ENCODE measurements at regions not wholly inside any gene's neighbourhood (a gene's known extent, or its start where the extent isn't known, plus 50 kb on each side); places are given as distances from the start of the nearest gene placed in this dataset.
"Not testable (repeated sequence)": the region's sequence is repeated elsewhere in the genome, so short reads cannot be mapped to it uniquely, and the experiment has no call there.

DNA sequence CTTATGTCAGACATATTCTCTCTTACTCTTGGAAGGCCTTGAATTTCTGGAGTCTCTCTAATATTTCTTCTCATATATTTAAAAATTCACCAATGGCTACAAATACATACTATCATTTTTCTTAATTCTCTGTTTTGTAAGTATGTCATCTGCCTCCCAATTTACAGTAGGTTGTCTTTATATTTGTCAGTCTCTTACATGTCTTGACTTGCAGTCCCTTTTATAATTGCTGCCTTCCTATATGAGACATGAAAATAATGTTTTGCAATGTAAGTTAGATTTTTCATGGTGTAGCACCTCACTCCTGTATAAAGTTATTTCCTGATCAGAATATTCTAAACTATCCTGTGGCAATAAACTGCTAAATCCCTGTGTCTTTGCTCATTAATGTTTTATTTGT, 223.1 kb upstream of the C1QTNF3 start:
- DNase-seq (ENCODE audit: low read depth in 2 of 2) = not testable (repeated sequence)

DNA sequence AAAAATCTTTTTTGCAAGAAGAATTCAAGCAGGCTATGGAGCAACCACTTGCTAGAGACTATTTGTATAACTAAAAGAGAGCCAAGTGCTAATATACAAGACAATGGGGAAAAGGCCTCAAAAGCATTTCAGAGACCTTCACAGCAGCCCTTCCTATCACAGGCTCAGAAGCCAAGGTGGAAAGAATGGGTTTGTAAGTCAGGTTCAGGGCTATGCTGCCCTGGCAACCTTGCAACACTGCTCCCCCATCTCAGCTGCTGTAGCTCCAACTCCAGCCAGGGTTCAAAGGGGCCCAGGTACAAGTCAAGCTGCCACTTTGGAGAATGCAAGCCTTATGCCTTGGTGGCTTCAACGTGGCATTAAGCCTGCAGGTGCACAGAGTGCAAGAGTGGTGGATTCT, 253.7 kb upstream of the C1QTNF3 start:
- not testable (repeated sequence) for DNase-seq (ENCODE audit: low read depth in 2 of 2)

DNA sequence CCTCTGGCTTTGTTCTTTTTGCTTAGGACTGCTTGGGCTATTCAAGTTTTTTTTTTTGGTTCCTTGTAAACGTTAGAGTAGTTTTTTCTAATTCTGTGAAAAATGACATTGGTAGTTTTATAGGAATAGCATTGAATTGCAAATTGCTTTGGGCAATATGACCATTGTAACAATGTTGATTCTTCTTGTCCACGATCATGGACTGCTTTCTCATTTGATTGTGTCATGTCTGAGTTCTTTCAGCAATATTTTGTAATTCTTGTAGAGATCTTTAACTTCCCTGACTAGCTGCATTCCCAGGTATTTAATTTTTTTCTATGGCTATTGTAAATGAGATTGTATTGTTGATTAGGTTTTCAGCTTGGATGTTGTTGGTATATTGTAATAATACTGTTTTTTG, 286.2 kb upstream of the C1QTNF3 start:
- not testable (repeated sequence) for DNase-seq (ENCODE audit: low read depth in 2 of 2)

DNA sequence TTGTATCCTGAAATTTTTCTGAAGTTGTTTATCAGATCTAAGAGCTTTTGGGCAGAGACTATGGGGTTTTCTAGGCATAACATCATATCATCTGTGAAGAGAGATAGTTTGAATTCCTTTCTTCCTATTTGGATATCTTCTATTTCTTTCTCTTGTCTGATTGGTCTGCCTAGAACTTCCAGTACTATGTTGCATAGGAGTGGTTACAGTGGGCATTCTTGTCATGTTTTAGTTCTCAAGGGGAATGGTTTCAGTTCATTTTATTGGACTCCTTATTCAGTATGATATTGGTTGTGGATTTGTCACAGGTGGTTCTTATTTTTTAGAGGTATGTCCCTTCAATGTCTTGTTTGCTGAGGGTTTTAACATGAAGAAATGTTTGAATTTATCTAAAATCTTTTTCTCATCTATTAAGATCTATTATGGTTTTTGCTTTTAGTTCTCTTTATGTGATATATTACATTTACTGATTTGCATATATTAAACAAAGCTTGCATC, 286.6 kb upstream of the C1QTNF3 start:
- DNase-seq (ENCODE audit: low read depth in 2 of 2) = not testable (repeated sequence)

DNA sequence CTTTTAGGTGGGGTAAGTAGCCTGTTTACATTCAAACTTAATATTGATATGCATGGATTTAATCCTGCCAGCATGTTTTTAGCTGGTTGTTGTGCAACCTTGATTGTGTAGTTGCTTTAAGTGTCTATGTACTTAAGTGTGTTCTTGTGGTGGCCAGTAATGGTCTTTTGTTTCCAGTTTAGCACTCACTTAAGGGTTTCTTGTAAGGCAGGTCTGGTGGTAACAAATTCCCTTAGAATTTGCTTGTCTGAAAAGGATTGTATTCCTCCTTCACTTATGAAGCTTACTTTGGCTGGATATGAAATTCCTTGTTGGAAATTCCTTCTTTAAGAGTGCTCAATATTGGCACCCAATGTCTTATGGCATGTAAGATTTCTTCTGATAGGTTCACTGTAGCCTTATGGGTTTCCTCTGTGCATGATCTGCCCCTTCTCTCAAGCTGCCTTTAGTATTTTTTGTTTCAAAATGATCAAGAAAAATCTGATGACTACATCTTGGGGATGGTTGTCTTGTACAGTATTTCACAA, 289.0 kb upstream of the C1QTNF3 start:
- DNase-seq (ENCODE audit: low read depth in 2 of 2) = not testable (repeated sequence)

DNA sequence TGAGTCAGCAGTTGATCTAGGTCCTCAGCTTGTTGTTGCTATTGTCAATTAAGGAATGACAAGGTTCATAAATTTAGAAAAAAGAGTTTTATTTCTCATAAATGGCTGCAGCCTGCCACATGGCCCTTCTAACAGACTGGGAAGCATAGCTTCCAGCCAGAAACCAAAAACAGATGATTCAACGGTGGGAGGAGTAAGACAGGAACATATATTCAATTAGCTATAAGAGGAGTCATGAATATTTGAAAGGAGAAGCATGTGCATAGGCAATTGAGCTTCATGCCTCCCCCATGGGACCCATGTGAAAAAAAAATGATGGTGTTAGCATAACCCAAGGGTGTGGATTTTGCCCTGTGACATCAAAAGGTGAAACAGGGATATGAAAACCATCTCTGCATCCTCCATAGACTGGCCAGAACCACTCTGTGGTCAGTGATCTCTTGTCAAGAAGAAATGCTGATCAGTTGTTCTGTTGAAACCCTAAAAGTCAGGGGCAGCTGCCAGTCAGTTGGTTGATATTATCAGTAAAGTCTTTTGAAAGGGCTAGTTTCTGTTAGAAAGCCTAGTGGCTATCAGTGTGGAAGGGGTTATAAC, 296.5 kb upstream of the C1QTNF3 start:
- DNase-seq (ENCODE audit: low read depth in 2 of 2) = not testable (repeated sequence)

DNA sequence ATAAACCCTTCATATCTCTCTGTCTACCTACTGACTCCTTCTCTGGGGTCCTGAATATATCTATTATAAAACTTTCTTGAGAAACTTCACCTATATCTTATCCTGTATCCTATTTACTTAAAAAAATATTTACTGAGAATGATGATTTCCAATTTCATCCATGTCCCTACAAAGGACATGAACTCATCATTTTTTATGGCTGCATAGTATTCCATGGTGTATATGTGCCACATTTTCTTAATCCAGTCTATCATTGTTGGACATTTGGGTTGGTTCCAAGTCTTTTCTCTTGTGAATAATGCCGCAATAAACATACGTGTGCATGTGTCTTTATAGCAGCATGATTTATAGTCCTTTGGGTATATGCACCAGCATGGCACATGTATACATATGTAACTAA, 301.7 kb upstream of the RAI14 start:
- not testable (repeated sequence) for DNase-seq (ENCODE audit: low read depth in 2 of 2)

DNA sequence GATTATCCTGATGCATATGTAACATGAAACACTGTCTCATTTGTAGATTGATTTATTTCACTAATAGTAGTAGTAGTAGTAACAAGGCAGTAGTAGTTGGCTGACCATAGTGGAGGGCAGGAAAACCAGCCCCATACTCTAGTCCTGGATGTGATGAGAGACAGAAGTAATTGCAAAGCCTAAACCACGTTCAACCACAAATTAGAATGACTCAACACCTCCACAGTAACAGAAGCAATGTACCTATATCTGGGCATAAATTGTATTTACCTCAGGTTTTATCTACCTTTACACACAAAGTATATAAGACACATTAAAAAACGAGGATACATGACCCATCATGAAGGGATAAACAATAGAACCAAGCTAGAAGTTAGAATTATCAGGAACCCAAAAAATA, 284.7 kb upstream of the RAI14 start:
- not testable (repeated sequence) for DNase-seq (ENCODE audit: low read depth in 2 of 2)

DNA sequence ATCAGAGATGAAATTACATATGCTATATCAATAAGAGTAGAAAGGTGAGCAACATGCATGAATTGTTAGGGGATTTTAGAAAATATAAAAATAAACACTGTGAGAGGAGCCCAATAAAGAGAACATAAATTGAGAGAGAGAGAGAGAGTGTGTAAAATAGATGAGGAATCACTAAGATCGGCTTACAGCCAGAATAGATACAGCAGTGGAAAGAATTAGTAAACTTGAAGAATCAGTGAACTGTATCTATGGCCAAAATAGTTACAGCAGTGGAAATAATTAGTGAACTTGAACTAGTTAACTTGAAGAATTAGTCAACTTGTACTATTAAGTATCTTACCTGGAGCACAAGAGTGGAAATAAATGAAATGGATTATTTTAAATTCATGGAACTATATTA, 284.3 kb upstream of the RAI14 start:
- not testable (repeated sequence) for DNase-seq (ENCODE audit: low read depth in 2 of 2)

DNA sequence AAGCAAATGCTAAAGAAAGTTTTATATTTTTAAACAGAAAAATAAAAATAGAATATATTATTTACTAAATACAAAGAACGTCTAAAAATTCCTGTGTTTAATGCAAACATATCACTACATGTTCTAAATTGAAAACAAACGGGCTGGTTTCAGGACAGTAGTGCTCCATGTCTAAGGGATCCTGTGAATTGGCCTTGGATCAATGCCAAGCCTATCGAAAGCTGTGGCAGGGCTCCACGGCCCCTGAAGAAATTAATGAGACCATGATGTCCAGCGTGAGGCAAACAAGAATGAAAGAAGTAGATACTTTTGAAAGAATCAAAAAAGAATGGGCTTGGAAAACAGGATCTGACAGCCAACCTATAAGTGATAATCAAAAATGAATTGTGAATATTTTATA, 283.4 kb upstream of the RAI14 start:
- DNase-seq (ENCODE audit: low read depth in 2 of 2) = not testable (repeated sequence)

DNA sequence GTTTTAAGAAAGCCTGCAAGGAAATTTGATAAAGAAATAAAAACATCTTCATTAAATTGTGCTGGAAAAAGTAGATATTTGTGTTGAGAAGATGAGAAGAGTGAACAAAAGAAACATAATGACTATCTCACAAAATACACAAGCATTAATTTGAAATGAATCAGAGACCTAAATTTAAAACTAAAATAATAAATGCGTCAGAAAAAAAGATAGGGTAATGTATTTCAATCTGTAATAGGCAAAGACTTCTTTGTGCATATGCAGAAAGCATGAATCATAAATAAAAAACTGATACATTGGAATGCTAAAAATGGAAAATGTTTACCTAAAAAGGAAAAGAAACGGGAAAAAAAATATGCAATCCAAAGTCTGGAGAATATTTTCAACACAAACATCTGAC, 278.5 kb upstream of the RAI14 start:
- DNase-seq (ENCODE audit: low read depth in 2 of 2) = not testable (repeated sequence)

DNA sequence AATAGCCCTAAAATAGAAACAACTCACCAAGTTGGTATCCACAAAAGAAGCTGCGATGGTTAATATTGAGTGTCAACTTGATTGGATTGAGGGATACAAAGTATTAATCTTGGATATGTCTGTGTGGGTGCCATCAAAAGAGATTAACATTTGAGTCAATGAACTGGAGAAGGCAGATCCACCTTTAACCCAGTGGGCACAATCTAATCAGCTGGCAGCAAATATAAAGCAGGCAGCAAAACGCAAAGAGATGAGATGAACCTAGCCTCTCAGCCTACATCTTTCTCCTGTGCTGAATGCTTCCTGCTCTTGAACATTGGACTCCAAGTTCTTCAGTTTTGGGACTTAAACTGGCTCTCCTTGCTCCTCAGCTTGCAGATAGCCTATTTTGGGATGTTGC, 277.6 kb upstream of the RAI14 start:
- DNase-seq (ENCODE audit: low read depth in 2 of 2) = not testable (repeated sequence)

DNA sequence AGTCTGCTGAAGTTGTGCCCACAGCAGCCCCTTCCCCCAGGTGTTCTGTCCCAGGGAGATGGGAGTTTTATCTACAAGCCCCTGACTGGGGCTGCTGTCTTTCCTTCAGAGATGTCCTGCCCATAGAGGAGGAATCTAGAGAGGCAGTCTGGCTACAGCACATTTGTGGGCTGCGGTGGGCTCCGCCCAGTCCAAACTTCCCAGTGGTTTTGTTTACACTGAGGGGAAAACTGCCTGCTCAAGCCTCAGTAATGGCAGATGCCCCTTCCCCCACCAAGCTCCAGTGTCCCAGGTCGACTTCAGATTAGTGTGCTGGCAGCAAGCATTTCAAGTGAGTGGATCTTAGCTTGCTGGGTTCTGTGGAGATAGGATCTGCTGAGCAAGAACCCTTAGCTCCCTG, 267.4 kb upstream of the RAI14 start:
- not testable (repeated sequence) for DNase-seq (ENCODE audit: low read depth in 2 of 2)

DNA sequence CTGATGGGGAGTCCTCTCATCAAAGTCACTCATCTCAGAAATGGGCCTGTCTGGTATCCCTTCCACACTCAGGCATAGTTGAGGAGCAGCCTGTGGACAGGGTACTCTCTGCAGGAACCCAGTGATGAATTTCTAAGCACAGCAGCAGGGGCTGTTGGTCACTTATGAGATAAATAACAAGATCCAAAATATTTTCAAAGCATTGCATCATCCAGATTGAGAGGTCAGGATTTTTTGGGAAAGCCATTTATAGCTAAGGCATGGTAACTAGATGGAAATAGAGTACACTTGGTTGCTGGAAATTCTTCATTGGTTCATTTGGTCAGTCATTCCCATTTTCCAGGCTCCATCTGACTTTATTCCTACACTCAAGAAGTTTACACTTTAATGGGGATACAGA, 246.8 kb upstream of the RAI14 start:
- no peak for DNase-seq (ENCODE audit: low read depth in 2 of 2)

DNA sequence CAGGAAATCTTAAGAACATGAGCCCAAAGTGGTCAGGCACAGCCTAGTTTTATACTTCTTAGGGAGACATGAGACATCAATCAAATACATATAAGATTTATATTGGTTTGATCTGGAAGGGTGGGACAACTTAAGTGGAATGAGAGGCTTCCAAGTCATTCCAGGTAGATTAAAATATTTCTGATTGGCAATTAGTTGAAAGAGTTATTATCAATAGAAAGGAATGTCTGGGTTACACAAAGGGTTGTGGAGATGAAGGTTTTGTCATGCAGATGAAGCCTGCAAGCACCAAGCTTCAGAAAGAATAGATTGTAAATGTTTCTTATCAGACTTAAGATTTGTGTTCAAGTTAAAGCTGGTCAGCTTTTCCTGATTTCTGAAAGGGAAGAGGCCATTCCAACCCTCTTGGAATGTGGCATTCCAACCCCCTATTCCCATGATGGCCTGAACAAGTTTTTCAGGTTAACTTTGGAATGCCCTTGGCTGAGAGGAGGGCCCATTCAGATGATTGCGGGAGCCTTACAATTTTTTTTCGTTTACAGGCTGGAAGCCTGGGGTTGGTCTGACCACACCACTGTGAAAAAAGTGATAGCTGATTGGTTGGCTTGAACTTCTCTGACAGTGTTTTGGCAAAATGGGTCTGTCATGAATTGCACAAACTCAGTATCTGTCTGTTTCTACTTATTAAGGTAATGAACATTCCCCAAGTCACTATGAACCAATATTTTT, 245.6 kb upstream of the RAI14 start:
- no peak for DNase-seq (ENCODE audit: low read depth in 2 of 2)

DNA sequence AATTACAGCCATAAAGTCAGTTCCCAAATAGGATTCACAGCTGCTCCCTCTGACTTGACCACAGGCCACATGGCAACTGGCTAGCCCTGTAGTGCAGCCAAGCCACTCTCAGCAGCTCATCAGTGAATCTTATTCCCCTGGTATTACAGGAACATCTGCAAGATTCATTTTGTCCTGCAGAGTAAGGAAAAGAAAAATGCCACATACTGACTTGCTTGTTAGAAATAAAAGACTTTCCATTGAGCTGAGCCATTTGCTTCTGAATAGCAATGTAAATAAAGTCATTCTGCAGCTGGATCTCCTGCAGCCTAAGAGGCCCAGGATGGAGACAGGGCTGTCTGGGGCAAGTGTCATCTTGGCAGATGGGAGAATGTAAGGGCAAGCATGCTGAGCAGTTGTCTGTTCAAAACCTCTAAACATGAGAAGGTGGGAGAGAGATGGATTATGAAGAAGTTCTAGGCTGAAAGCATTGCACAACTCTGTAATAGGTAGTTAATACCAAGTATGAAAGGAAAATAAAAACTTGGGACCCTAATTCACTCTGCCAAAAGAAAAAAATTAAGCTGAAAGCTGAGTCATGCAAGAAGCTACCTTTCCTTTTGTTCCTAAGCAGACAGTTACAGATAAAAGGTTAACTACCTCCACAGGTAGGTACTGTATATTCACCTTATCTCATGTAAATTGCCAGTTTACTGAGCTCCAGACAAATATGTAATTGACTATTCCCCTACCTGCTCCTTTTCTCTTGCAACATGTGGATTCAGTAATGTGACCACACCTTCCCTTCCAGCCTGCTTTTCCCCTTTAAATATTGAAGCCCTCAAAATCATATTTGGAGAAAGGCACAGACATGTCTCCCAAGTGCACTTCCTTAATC, 244.4 kb upstream of the RAI14 start:
- DNase-seq (ENCODE audit: low read depth in 2 of 2) = no peak

DNA sequence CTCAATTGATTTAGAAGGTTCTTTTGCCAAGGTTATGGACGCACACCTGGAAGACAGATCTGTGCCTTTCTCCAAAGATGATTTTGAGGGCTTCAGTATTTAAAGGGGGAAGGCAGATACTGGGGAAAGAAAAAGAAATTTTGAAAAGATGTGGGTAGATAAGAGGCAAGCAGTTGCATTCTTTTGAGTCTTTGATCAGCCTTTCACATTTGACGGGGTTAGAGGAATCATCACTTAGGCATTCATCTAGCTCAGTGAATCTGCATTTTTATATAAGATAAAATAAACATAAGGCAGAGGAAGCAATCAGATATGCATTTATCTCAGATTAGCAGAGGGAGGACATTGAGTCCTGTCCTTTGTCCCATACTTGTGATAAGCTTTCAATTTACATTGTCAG, 243.4 kb upstream of the RAI14 start:
- DNase-seq (ENCODE audit: low read depth in 2 of 2) = no peak

DNA sequence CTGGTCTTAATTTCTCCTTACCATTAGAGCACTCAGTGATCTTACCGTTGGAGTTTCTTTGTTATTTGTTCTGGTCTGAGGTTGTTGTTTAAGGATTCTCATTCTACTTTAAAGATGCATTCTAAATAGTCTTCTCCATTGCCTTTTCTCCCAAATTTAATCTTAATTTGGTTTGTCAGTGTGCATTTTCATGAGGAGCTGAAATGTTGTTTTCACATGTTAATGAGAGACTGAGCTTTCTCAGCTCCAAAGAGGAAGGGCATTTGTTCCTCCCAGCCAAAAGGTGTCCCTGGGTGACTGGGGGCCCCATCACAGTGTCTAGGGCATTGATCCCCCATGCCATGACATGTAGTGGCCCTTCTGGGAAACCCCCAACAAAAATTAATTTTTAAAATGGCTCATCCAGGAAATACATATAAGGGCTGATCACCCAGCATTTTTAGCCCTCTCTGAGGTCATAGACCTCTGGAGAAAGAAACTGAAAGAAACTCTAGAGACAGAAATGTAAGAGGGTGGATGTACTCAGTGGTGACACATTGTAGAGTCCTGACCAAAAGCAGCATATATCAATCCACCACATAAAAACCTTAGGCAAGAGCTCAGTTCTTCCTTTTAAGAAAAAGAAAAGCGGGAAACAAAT, 240.4 kb upstream of the RAI14 start:
- DNase-seq (ENCODE audit: low read depth in 2 of 2) = no peak

DNA sequence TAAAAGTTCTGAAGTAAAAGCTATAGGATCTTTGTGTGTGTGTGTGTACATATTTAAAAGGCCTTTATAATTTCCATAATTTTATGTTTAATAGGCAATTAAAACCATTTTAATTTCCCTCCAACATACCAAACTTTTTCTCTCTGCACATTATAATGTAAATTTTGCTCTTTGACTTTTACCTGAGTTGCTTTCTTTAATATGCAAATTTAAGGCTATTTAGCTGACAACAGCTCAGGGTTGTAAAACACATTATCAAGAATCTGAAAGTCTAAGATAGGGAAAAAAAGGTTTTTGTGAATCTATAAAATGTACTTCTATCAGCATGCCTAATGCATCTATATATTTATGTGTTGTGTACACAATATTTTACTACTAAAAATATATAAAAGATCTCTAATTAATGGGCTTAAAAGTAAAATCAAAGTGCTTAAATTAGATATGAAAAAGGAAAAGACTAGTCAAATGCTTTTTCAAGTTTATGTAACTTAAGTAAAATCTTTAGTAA, 239.6 kb upstream of the RAI14 start:
- no peak for DNase-seq (ENCODE audit: low read depth in 2 of 2)

DNA sequence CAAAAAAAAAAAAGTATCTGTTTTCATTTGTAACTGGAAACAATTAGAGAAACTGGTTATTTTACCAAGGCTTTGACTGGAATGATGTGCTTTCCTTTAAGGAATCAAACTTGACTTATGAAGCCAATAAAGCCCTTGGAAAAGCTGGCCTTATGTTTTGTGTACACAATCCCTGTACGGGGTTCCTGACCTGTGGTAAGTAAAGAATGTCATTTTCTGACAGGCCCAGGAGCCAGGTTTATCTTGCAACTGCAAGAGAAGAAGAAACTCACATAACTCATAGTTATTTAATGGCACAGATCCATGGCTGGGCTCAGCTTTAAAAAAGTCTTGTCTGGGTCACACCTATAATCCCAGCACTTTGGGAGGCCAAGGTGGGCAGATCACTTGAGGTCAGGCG, 235.9 kb upstream of the RAI14 start:
- DNase-seq (ENCODE audit: low read depth in 2 of 2) = not testable (repeated sequence)

DNA sequence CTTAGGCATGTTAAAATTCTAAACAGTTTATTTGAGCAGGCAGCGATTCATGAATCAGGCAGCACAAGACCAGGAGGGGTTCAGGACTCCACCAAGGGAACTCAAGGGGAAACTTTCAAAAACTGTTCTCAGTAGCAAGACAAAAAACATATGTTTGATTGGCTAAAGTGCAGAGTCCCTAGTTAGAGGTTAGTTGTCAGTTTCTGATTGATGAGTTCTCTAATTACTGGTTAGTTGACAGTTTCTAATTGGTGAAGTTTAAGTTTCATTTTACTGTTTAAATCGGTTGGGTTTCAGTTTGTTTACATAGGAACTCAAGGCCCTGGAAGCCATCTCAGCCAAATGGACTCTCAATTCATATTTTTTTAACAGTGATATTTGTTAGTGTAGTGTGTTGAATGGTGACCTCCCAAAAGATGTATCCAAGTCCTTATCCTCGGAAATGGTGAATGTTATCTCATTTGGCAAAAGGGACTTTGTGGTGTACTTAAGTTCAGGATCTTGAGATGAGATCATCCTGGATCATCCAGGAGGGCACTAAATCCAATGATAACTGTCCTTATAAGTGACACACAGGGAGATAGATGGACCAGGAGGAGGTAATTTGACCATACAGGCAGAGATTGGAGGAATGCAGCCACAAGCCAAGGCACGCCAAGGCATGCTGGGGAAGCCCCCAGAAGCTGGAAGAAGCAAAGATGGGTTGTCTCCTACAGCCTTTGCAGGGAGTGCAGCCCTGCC, 219.2 kb upstream of the RAI14 start:
- no peak for DNase-seq (ENCODE audit: low read depth in 2 of 2)
